GM12878 (cell line): ENCODE measurements at regions not wholly inside any gene's neighbourhood (a gene's known extent, or its start where the extent isn't known, plus 50 kb on each side); places are given as distances from the start of the nearest gene placed in this dataset.
A peak's percentile ranks its signal among the peaks of the same experiment; 100 is the strongest.

ENCODE experiments used
- ATAC-seq: fragments of 200-7000 bp; cut with Tn5 transposase; 3 replicates; pipeline ENCODE4 v1.9.1; 2020; ENCODE audit warnings: mild to moderate bottlenecking, moderate library complexity
- BruUV-seq: library from RNA; stranded (reverse); fragments of 400-500 nt; replicated peaks from 2 replicates; lab custom pipeline; 2021; lab: Mats Ljungman, UMichigan
- CTCF ChIA-PET: fragments of 300-600 bp; sonication (Branson Sonifier 250); formaldehyde crosslinking; extraction: SDS; loops from one replicate; lab custom pipeline; 2021; ENCODE audit warnings: inconsistent platforms; lab: Yijun Ruan, JAX
- POLR2A ChIA-PET: fragments of 350-600 bp; formaldehyde crosslinking; extraction: SDS; loops from one replicate; lab custom pipeline; 2021; ENCODE audit warnings: inconsistent platforms; lab: Charles Lee
- RAD21 ChIA-PET: fragments of 300-600 bp; sonication (Branson Sonifier 250); formaldehyde crosslinking; loops from one replicate; lab custom pipeline; 2023; ENCODE audit warnings: antibody characterized with exemption; ENCODE audit not compliant: unreplicated experiment; lab: Charles Lee
- SMC1A ChIA-PET: fragments of 300-600 bp; sonication (Branson Sonifier 250); formaldehyde crosslinking; loops from one replicate; lab custom pipeline; 2023; ENCODE audit not compliant: unreplicated experiment, uncharacterized antibody; lab: Charles Lee
- DNase-seq: peaks from one replicate; pipeline ENCODE4 v3.0.0-alpha.2; 2011; ENCODE audit warnings: low read depth, low spot score
- FAIRE-seq: peaks from 3 replicates; lab custom pipeline; 2011; peaks lifted over from hg19 to GRCh38; lab: Jason Lieb, UNC
- H2AFZ ChIP-seq: 2 replicates; pipeline ENCODE4 v1.6.0; 2011; ENCODE audit warnings: low read depth, low read length, control low read depth; ENCODE audit not compliant: control insufficient read depth
- H3K27ac ChIP-seq: 2 replicates; pipeline ENCODE4 v1.5.1; 2011; ENCODE audit warnings: control low read depth; ENCODE audit not compliant: control insufficient read depth, insufficient read depth
- H3K27me3 ChIP-seq, 2 experiments: replicated peaks in 1 of 2; 2 replicates each; pipeline versions ENCODE4 v1.6.0 to v1.6.1; 2011; ENCODE audit warnings: low read length in 1 of 2; ENCODE audit not compliant: control insufficient read depth in 2 of 2, insufficient read depth in 2 of 2
- H3K36me3 ChIP-seq, 2 experiments: 2 replicates each; pipeline ENCODE4 v1.5.1; 2011; ENCODE audit warnings: low read length in 1 of 2; ENCODE audit not compliant: control insufficient read depth in 2 of 2, insufficient read depth in 2 of 2
- H3K4me1 ChIP-seq: 2 replicates; pipeline ENCODE4 v1.6.1; 2011; ENCODE audit warnings: mild to moderate bottlenecking, low read length, moderate library complexity, mixed read lengths; ENCODE audit not compliant: control insufficient read depth, insufficient read depth
- H3K4me2 ChIP-seq: 2 replicates; pipeline ENCODE4 v1.6.0; 2011; ENCODE audit warnings: control low read depth; ENCODE audit not compliant: control insufficient read depth, insufficient read depth
- H3K4me3 ChIP-seq: fragments of 200-600 bp; sonication (generic); 2 replicates; pipeline ENCODE4 v1.5.1; 2016
- H3K79me2 ChIP-seq: 2 replicates; pipeline ENCODE4 v1.6.0; 2011; ENCODE audit warnings: low read length; ENCODE audit not compliant: control insufficient read depth, insufficient read depth
- H3K9ac ChIP-seq: 2 replicates; pipeline ENCODE4 v1.8.0; 2011; ENCODE audit warnings: low read length, control low read depth, mixed read lengths; ENCODE audit not compliant: control insufficient read depth, insufficient read depth
- H3K9me3 ChIP-seq: replicated peaks from 3 replicates; pipeline ENCODE4 v1.5.1; 2011; ENCODE audit warnings: mild to moderate bottlenecking, low read length; ENCODE audit not compliant: control insufficient read depth, insufficient read depth
- H4K20me1 ChIP-seq: 2 replicates; pipeline ENCODE4 v1.6.0; 2011; ENCODE audit not compliant: control insufficient read depth, insufficient read depth
- BACH1 ChIP-seq: fragments of 450-650 bp; IDR thresholded peaks from 2 replicates; pipeline ENCODE4 v1.6.1; 2017; ENCODE audit warnings: mild to moderate bottlenecking, borderline replicate concordance
- E2F4 ChIP-seq: IDR thresholded peaks from 2 replicates; pipeline ENCODE4 v1.6.1; 2012; ENCODE audit warnings: low read depth, low read length, improper control_type of control experiment
- EP300 ChIP-seq, 2 experiments: fragments of 150-350 bp in 1 of 2; IDR thresholded peaks; 2 replicates each; pipeline ENCODE4 v1.6.1; 2011 to 2012; ENCODE audit warnings: low read depth in 2 of 2, low read length in 2 of 2, borderline replicate concordance in 1 of 2, improper control_type of control experiment in 1 of 2, inconsistent platforms in 1 of 2; ENCODE audit not compliant: control insufficient read depth in 1 of 2
- KDM1A ChIP-seq: fragments of 200-600 bp; sonication (generic); IDR thresholded peaks from 2 replicates; pipeline ENCODE4 v1.6.1; 2016; ENCODE audit warnings: borderline replicate concordance
- KLF5 ChIP-seq: fragments of 450-650 bp; IDR thresholded peaks from 2 replicates; pipeline ENCODE4 v1.6.1; 2014; ENCODE audit warnings: mild to moderate bottlenecking; ENCODE audit not compliant: partially characterized antibody
- LARP7 ChIP-seq: fragments of 450-650 bp; IDR thresholded peaks from 2 replicates; pipeline ENCODE4 v1.6.1; 2017; ENCODE audit warnings: mild to moderate bottlenecking
- MAX ChIP-seq: IDR thresholded peaks from 2 replicates; pipeline ENCODE4 v1.6.1; 2012; ENCODE audit warnings: low read depth, low read length, improper control_type of control experiment
- MTA2 ChIP-seq: fragments of 450-650 bp; IDR thresholded peaks from 2 replicates; pipeline ENCODE4 v1.6.1; 2016; ENCODE audit warnings: low read depth, mild to moderate bottlenecking, moderate library complexity
- NFIC ChIP-seq: IDR thresholded peaks from 2 replicates; pipeline ENCODE4 v1.6.1; 2012; ENCODE audit warnings: low read depth, mild to moderate bottlenecking, inconsistent platforms, low read length, moderate library complexity
- NFYB ChIP-seq: IDR thresholded peaks from 2 replicates; pipeline ENCODE4 v1.6.1; 2011; ENCODE audit warnings: low read depth, mild to moderate bottlenecking, low read length, improper control_type of control experiment, moderate library complexity; ENCODE audit not compliant: insufficient read depth
- PAX5 ChIP-seq: IDR thresholded peaks from 2 replicates; pipeline ENCODE4 v1.6.1; 2011; ENCODE audit warnings: low read depth, low read length, borderline replicate concordance
- RELA ChIP-seq: fragments of 450-650 bp; IDR thresholded peaks from 2 replicates; pipeline ENCODE4 v1.8.0; 2014; ENCODE audit warnings: borderline replicate concordance; ENCODE audit not compliant: partially characterized antibody
- SMARCA5 ChIP-seq: fragments of 450-650 bp; IDR thresholded peaks from 2 replicates; pipeline ENCODE4 v1.6.1; 2017; ENCODE audit warnings: mild to moderate bottlenecking
- TCF3 ChIP-seq: IDR thresholded peaks from 2 replicates; pipeline ENCODE4 v1.6.1; 2012; ENCODE audit warnings: low read depth, mild to moderate bottlenecking, low read length, borderline replicate concordance; ENCODE audit not compliant: insufficient read depth
- ZBTB4 ChIP-seq: fragments of 450-650 bp; formaldehyde crosslinking; IDR thresholded peaks from 2 replicates; pipeline ENCODE4 v1.4.0; 2022; ENCODE audit warnings: mild to moderate bottlenecking, moderate library complexity
- WGBS: methylation state at CpG from one replicate; pipeline ENCODE4 v1.1.6; 2016; ENCODE audit warnings: low lambda C conversion rate; ENCODE audit not compliant: insufficient replicate concordance, insufficient coverage; ENCODE audit errors: missing lambda C conversion rate; 5-methylcytosine and 5-hydroxymethylcytosine counted together
- in situ Hi-C: fragments of 300-500 bp; cut with MboI; formaldehyde crosslinking; loops from 9 replicates; pipeline ENCODE4 v1.14.3; 2018; ENCODE audit warnings: mixed read lengths
- intact Hi-C: fragments of 100-400 bp; cut with micrococcal nuclease; formaldehyde crosslinking; loops from one replicate; pipeline ENCODE4 v1.14.2; 2022; ENCODE audit not compliant: unreplicated experiment

- TF ChIP-seq BACH1 (no peak), E2F4 (no peak), TCF3 (no peak), KLF5 (no peak), LARP7 (no peak), NFIC (no peak), ZBTB4 (CRISPR knock-in tag) (no peak), RELA (no peak)
Observed at GRCh38 chr4:186881521-186882220, 158.0 kb upstream of the FAT1 start (continued).

DNA sequence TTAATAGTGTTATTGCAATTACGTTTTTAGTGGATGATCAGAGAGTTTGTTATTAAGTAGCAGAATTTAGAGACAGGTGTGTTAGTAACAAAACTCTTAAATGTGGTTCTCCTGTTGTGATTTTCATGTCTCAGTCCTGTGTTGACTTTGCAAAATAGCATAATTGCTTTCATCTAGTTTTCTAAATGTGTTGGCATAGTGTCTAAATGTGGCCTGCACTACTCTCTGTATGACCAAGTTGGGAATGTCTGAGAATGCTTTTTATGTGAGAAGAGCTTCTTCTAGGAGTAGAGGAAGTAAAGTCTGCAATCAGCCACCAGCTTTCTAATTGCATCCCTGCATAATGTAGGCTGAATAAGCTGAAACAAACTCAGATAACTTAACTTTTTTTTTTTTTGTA lies 158.6 kb upstream of the FAT1 start:
- BruUV-seq, result no TSS peak
- Histone ChIP-seq H3K4me3 (no peak overlapping the region), H3K9ac (no peak overlapping the region), H3K27me3 (no peaks in the 10 kb centered on the region), H3K9me3 (no peaks in the 10 kb centered on the region; the same call in 2 of the 3 replicates), H2AFZ (no peak overlapping the region), H3K27ac (no peak overlapping the region), H3K4me1 (no peaks in the 10 kb centered on the region), H4K20me1 (no peaks in the 10 kb centered on the region), H3K79me2 (no peaks in the 10 kb centered on the region), H3K4me2 (no peak overlapping the region)
- FAIRE-seq, result no peak
- DNase-seq, result no peak
- intact Hi-C loops, result no loop called here
- ATAC-seq, result peak; percentile 36; the same call in 2 of the 3 replicates
- ChIA-PET SMC1A (no interaction called here), CTCF (no interaction called here), RAD21 (no interaction called here)
- in situ Hi-C loops, result no loop called here
- TF ChIP-seq PAX5 (no peak), KDM1A (no peak), MAX (no peak), SMARCA5 (no peak), MTA2 (no peak), NFYB (no peak), TCF3 (no peak), EP300 (IDR thresholded peaks at IDR 0.05; ENCODE audit: borderline replicate concordance in 1 of 2, control insufficient read depth in 1 of 2, low read depth in 2 of 2, low read length in 2 of 2) (no peak)
- TF ChIP-seq, all 136 proteins: peak for 0
- 0% methylated on average over 1 of the region's 1 CpG for WGBS
- POLR2A ChIA-PET, result no interaction called here
- H3K36me3 ChIP-seq, result no peaks in the 10 kb centered on the region
